ENCODE measurements at regions not wholly inside any gene's neighbourhood (a gene's known extent, or its start where the extent isn't known, plus 50 kb on each side); places are given as distances from the start of the nearest gene placed in this dataset.
A peak's percentile ranks its signal among the peaks of the same experiment; 100 is the strongest.

DNA sequence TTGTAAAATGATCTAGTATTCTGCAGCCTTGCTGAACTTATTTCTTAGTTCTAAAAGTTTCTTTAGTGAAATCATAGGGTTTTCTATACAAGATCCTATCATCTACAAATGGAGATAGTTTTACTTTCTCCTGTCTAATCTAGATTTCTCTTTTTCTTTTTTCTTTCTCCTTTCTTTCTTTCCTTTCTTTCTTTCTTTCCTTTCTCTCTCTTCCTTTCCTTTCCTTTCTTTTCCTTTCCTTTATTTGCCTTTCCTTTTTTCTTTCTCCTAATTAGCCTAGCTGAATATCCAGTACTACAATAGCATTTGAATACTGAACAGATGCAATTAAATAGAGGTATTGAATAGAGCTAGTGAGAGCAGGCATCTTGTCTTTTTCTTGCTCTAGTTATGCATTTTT is 186.6 kb upstream of the SPAG17 start:
- Histone ChIP-seq H3K4me3 (no peak overlapping the region), H3K4me1 (replicated peaks) (no peaks in the 10 kb centered on the region), H3K9me3 (replicated peaks) (no peaks in the 10 kb centered on the region; the same call in none of the 2 replicates), H3K36me3 (no peaks in the 10 kb centered on the region), H3K27ac (no peak overlapping the region), H3K27me3 (replicated peaks) (no peaks in the 10 kb centered on the region)
- DNase-seq (ENCODE audit: low read depth in 1 of 2, low spot score in 2 of 2) = no peak

DNA sequence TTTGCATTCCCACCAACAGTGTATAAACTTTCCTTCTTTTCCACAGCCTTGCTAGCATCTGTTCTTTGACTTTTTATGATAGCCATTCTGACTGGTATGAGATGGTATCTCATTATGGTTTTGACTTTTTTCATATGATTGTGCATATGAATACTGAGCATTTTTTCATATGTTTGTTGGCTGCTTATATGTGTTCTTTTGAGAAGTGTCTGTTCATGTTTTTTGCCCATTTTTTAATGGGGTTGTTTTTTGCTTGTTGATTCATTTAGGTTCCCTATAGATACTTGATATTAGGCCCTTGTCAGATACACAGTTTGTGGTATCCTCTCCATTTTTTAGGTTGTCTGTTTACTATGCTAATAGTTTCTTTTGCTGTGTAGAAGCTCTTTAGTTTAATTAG is 185.8 kb upstream of the SPAG17 start:
- Histone ChIP-seq H3K27me3 (replicated peaks) (no peaks in the 10 kb centered on the region), H3K36me3 (no peaks in the 10 kb centered on the region), H3K4me1 (replicated peaks) (no peaks in the 10 kb centered on the region), H3K27ac (no peak overlapping the region), H3K4me3 (no peak overlapping the region), H3K9me3 (replicated peaks) (no peaks in the 10 kb centered on the region; the same call in none of the 2 replicates)
- no peak for DNase-seq (ENCODE audit: low read depth in 1 of 2, low spot score in 2 of 2)

GRCh38 chr1:118366286-118366685 is 181.3 kb upstream of the SPAG17 start:
- no peak overlapping the region for H3K4me3 ChIP-seq
- H3K27ac ChIP-seq = no peak overlapping the region
- H3K9me3 ChIP-seq (replicated peaks) = no peaks in the 10 kb centered on the region; the same call in 1 of the 2 replicates
- no peak for DNase-seq (ENCODE audit: low read depth in 1 of 2, low spot score in 2 of 2)
- H3K36me3 ChIP-seq = no peaks in the 10 kb centered on the region
- H3K27me3 ChIP-seq (replicated peaks) = no peaks in the 10 kb centered on the region
- H3K4me1 ChIP-seq (replicated peaks) = no peaks in the 10 kb centered on the region

- Histone ChIP-seq H3K27ac (no peak overlapping the region), H3K27me3 (replicated peaks) (no peaks in the 10 kb centered on the region), H3K9me3 (replicated peaks) (no peaks in the 10 kb centered on the region), H3K36me3 (no peaks in the 10 kb centered on the region), H3K4me1 (replicated peaks) (no peaks in the 10 kb centered on the region), H3K4me3 (no peak overlapping the region)
- no peak for DNase-seq (ENCODE audit: low read depth in 1 of 2, low spot score in 2 of 2)
Measured at GRCh38 chr1:118364882-118365281, 179.9 kb upstream of the SPAG17 start.

DNA sequence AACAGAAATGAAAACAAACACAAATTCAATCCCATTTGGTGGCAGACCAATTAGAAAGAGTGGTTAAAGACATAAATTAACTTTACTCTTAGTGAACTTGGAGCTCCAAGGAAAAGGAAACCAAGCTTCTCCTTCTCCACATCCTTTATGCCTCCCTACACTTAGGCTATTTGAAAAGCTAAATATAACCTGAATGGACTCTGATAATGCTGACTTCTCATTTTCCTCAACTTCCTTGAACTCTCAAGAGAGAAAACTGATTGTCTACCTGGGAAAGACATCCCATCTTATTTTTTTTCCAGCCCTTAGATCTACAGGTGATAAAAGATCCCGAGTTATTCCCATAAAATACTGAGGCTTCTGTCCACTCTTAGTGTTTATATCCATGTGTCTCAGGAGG is 178.4 kb upstream of the SPAG17 start:
- Histone ChIP-seq H3K9me3 (replicated peaks) (no peaks in the 10 kb centered on the region), H3K4me3 (no peak overlapping the region), H3K4me1 (replicated peaks) (no peaks in the 10 kb centered on the region), H3K36me3 (no peaks in the 10 kb centered on the region), H3K27me3 (replicated peaks) (no peaks in the 10 kb centered on the region), H3K27ac (no peak overlapping the region)
- DNase-seq (ENCODE audit: low read depth in 1 of 2, low spot score in 2 of 2) = no peak

- H3K4me3 ChIP-seq = no peak overlapping the region
- no peaks in the 10 kb centered on the region for H3K36me3 ChIP-seq
- H3K4me1 ChIP-seq (replicated peaks) = no peaks in the 10 kb centered on the region
- H3K27me3 ChIP-seq (replicated peaks) = no peaks in the 10 kb centered on the region
- H3K9me3 ChIP-seq (replicated peaks) = no peaks in the 10 kb centered on the region
- DNase-seq (ENCODE audit: low read depth in 1 of 2, low spot score in 2 of 2) = peak in 1 of 2 experiments; percentile 7
- H3K27ac ChIP-seq = no peak overlapping the region
Measured at GRCh38 chr1:118360817-118361216, 175.8 kb upstream of the SPAG17 start.

DNA sequence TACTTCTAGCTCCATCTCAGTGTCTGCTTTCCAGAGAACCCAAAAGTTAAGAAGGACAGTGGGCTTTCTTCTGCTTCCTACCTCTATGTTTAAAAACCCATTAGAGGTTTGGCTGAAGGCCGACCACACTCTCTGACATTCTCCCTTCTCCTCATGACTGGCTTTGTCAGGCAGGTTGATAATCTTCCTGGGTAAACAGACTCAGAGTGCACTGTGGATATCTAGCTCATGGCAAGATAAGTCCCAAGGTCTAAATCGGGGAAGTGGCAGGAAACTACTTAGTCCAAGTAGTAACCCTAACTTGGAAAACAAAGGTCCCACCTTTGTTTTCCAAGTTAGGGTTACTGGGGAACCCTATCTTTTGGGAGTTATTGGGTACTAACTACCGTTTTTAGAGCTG is 161.9 kb upstream of the SPAG17 start:
- H3K4me3 ChIP-seq = no peak overlapping the region
- no peaks in the 10 kb centered on the region for H3K4me1 ChIP-seq (replicated peaks)
- no peaks in the 10 kb centered on the region for H3K36me3 ChIP-seq
- H3K27ac ChIP-seq = no peak overlapping the region
- DNase-seq (ENCODE audit: low read depth in 1 of 2, low spot score in 2 of 2) = no peak
- no peaks in the 10 kb centered on the region for H3K27me3 ChIP-seq (replicated peaks)
- no peaks in the 10 kb centered on the region for H3K9me3 ChIP-seq (replicated peaks)

DNA sequence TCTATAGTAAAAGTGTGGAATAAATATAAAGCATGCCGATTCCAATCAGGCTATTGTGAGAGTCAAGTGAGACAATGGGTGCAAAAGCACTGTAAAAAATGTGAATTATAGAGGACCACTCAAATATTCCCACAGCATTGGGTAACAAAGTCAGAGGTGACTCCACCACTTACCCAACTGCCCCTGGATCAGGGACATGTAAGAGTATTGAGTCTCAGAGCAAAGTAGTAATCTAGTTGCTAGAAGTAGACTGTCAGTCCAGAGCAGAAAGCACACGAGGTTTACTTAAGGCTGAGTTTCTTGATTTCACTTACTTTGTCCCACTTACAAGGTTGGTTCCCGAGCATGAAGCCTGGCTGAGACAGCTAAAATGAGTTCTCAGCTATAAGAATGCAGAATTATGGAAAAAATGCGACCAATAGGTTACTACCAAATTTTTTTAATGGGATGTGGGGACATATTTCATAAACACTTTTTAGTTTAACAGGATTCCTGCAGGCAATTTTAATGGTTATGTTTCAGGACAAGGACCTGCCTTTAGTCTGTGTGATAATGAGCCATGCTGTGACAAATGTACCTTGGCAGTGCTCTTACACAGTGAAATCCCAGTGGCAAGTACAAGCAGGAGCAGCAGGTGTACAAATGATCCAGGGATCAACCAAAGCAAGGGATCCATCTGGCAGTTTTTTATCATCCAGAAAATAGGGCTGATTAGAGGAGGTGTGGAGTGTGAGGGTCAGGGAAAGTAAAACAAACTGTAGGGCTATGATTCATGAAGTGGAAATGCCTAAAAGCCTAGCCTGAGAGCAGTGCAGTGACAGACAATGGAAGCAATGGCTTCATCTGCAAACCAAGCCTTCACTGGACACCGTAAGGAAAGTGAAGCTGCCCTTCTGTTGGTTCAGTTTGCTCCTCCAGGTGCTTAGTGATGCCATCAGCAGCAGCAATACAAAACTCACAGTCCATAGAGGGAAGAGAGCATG is 156.2 kb upstream of the SPAG17 start:
- H3K9me3 ChIP-seq (replicated peaks) = no peaks in the 10 kb centered on the region
- H3K4me1 ChIP-seq (replicated peaks) = no peaks in the 10 kb centered on the region
- no peaks in the 10 kb centered on the region for H3K27me3 ChIP-seq (replicated peaks)
- no peak for DNase-seq (ENCODE audit: low read depth in 1 of 2, low spot score in 2 of 2)
- H3K27ac ChIP-seq = no peak overlapping the region
- no peaks in the 10 kb centered on the region for H3K36me3 ChIP-seq
- H3K4me3 ChIP-seq = no peak overlapping the region

- no peak overlapping the region for H3K4me3 ChIP-seq
- H3K4me1 ChIP-seq (replicated peaks) = no peaks in the 10 kb centered on the region
- H3K36me3 ChIP-seq = no peaks in the 10 kb centered on the region
- DNase-seq (ENCODE audit: low read depth in 1 of 2, low spot score in 2 of 2) = no peak
- no peaks in the 10 kb centered on the region for H3K9me3 ChIP-seq (replicated peaks)
- H3K27me3 ChIP-seq (replicated peaks) = no peaks in the 10 kb centered on the region
- H3K27ac ChIP-seq = no peak overlapping the region
Measured at GRCh38 chr1:118339400-118340124, 154.5 kb upstream of the SPAG17 start.

- Histone ChIP-seq H3K4me3 (no peak overlapping the region), H3K4me1 (replicated peaks) (no peaks in the 10 kb centered on the region), H3K9me3 (replicated peaks) (no peaks in the 10 kb centered on the region), H3K36me3 (no peaks in the 10 kb centered on the region), H3K27ac (no peak overlapping the region), H3K27me3 (replicated peaks) (no peaks in the 10 kb centered on the region)
- no peak for DNase-seq (ENCODE audit: low read depth in 1 of 2, low spot score in 2 of 2)
Measured at GRCh38 chr1:118338936-118339335, 153.9 kb upstream of the SPAG17 start.

- Histone ChIP-seq H3K4me1 (replicated peaks) (no peaks in the 10 kb centered on the region), H3K4me3 (no peak overlapping the region), H3K36me3 (no peaks in the 10 kb centered on the region), H3K27me3 (replicated peaks) (no peaks in the 10 kb centered on the region), H3K9me3 (replicated peaks) (no peaks in the 10 kb centered on the region), H3K27ac (no peak overlapping the region)
- no peak for DNase-seq (ENCODE audit: low read depth in 1 of 2, low spot score in 2 of 2)
Measured at GRCh38 chr1:118337346-118337745, 152.3 kb upstream of the SPAG17 start.

GRCh38 chr1:118335331-118335732 is 150.3 kb upstream of the SPAG17 start:
- DNase-seq (ENCODE audit: low read depth in 1 of 2, low spot score in 2 of 2) = peak in 1 of 2 experiments; percentile 18
- Histone ChIP-seq H3K9me3 (replicated peaks) (no peaks in the 10 kb centered on the region), H3K4me3 (no peak overlapping the region), H3K27ac (no peak overlapping the region), H3K36me3 (no peaks in the 10 kb centered on the region), H3K4me1 (replicated peaks) (no peaks in the 10 kb centered on the region), H3K27me3 (replicated peaks) (no peaks in the 10 kb centered on the region)

DNA sequence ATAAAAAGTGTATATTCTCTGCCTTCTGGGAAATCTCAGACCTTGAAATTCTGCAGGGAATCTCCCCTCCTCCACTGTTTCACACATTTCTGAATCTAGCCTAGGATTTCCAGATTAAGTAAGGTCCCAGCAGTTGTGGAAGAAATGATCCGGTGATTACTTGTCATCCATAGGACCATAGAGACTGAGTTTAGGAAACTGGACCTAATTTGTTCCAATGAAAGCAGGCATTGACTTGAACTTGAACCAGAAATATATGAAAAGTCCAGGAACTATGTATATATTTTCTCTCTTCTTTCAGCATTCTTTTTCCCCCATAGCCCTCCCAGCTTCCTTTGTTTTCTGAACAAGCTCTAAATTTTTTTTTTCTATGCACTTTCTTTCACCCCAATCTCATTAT is 149.5 kb upstream of the SPAG17 start:
- Histone ChIP-seq H3K9me3 (replicated peaks) (no peaks in the 10 kb centered on the region), H3K27ac (no peak overlapping the region)

DNA sequence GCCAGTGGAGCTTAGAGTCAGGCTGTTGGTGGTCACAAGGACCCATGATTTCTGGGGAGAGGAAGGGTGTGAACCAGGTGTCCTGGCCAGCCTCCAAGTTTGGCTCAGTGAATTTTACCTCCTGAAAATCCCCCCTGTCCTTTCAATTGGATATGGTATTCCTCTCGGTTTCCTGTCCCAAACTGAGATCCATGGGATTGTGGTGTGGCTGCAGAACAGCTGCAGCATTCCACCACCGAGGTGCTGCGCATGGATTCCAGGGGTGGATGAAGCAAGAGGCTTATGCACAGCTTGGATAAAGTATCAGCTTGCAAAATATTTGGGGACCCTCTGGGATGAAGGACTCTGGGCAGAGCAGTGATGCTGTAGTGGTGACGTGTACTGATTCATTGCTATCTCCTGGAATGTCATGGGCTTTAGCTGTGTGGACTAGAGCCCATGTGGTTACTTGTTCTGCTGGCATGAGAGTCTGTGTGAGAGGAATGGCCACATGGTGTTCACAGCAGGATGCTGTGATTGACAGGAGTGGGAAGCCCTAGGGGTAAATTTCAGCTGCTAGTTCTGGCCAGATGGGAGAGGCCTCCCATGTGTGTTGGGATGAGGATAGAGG is 148.7 kb upstream of the SPAG17 start:
- Histone ChIP-seq H3K4me1 (replicated peaks) (no peaks in the 10 kb centered on the region), H3K36me3 (no peaks in the 10 kb centered on the region), H3K27ac (no peak overlapping the region), H3K27me3 (replicated peaks) (no peaks in the 10 kb centered on the region), H3K4me3 (no peak overlapping the region), H3K9me3 (replicated peaks) (no peaks in the 10 kb centered on the region)
- DNase-seq (ENCODE audit: low read depth in 1 of 2, low spot score in 2 of 2) = no peak

More for the DNA sequence above, 149.5 kb upstream of the SPAG17 start:
- DNase-seq (ENCODE audit: low read depth in 1 of 2, low spot score in 2 of 2) = no peak
- no peaks in the 10 kb centered on the region for H3K4me1 ChIP-seq (replicated peaks)
- H3K36me3 ChIP-seq = no peaks in the 10 kb centered on the region
- H3K4me3 ChIP-seq = no peak overlapping the region
- no peaks in the 10 kb centered on the region for H3K27me3 ChIP-seq (replicated peaks)
